SIG-M5 treated with dmso at 0.1 percent for 504 hours (cell line): ENCODE measurements at regions not wholly inside any gene's neighbourhood (a gene's known extent, or its start where the extent isn't known, plus 50 kb on each side); places are given as distances from the start of the nearest gene placed in this dataset.
"Not testable (repeated sequence)": the region's sequence is repeated elsewhere in the genome, so short reads cannot be mapped to it uniquely, and the experiment has no call there.

Source experiments
- DNase-seq: peaks from one replicate; lab custom pipeline; 2025; ENCODE audit not compliant: unreplicated experiment; lab: John Stamatoyannopoulos, UW

GRCh38 chr1:164087906-164088453 lies 471.0 kb upstream of the PBX1 start:
- no peak for DNase-seq

DNA sequence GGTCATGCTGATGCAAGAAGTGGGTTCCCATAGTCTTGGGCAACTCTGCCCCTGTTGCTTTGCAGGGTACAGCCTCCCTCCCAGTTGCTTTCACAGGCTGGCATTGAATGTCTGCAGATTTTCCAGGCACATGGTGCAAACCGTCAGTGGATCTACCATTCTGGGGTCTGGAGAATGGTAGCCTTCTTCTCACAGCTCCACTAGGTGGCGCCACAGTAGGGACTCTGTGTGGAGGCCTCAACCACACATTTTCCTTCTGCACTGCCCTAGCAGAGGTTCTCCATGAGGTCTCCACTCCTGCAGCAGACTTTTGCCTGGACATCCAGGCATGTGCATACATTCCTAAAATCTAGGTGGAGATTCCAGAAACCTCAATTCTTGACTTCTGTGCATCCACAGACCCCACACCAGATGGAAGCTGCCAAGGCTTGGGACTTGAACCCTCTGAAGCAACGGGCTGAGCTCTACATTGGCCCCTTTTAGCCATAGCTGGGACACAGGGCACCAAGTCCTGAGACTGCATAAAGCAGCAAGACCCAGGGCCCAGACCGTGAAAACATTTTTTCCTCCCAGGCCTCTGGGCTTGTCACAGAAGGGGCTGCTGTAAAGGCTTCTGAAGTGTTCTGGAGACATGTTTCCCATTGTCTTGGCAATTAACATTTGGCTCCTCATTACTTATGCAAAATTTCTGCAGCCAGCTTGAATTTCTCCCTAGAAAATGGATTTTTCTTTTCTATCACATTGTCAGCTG lies 466.2 kb upstream of the PBX1 start:
- no peak for DNase-seq

DNA sequence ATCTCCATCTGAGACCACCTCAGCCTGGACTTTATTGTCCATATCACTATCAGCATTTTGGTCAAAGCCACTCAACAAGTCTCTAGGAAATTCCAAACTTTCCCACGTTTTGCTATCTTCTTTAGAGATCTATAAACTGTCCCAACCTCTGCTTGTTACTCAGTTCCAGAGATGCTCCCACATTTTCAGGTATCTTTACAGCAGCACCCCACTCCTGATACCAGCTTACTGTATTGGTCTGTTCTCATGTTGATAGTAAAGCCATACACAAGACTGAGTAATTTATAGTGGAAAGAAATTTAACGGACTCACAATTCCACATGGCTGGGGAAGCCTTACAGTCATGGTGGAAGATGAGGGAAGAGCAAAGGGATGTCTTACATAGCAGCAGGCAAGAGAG lies 465.4 kb upstream of the PBX1 start:
- DNase-seq = no peak

DNA sequence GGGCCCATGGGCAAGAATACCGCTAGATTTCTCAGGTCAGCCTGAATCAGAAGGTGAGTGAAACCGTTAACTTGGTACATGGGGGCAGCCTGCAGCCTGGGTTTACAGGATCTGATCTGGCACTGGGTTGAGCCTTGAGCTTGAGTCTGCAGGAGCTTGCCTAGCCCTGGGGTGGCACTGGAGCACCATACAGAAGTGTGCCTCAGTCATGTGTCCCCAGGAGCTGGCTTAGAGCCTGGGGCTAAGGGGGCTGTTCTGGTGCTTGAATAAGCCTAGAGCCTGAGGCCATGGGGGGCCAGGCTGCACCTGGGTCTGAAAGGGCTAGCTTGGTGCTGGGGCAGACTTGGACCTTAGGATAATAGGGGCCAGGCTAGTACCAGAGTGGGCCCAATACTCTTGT lies 457.2 kb upstream of the PBX1 start:
- DNase-seq = no peak

GRCh38 chr1:164131949-164132348 lies 427.0 kb upstream of the PBX1 start:
- no peak for DNase-seq

DNA sequence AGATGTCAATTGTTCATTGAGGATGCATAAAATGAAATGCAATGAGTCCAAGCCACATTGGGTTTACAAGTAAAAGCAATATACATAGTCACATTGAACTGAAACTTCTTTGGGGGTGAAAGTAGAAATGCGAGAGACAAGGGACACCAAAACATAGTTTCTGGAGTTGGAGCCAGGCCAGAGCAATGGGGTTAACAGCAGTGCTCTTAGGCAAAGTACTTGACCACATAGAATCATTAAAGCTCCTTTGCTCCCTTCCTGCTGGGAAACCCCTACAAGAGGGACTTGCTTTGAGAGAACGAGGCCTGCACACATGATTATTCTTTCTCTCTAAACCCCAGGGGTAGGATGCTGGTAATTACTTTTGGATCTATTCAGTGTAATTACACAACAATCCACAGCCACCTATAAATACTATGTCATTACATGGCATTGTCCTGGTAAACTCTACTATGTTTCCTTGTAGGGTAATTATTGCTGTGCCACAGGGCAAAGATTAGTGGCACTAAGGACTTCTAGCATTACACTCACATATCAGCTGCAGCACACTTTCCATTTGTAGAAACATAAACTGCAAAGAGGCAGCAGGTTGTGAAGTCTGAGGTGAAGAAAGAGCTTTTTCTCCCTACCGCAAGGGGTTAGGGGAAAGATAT lies 421.6 kb upstream of the PBX1 start:
- no peak for DNase-seq

DNA sequence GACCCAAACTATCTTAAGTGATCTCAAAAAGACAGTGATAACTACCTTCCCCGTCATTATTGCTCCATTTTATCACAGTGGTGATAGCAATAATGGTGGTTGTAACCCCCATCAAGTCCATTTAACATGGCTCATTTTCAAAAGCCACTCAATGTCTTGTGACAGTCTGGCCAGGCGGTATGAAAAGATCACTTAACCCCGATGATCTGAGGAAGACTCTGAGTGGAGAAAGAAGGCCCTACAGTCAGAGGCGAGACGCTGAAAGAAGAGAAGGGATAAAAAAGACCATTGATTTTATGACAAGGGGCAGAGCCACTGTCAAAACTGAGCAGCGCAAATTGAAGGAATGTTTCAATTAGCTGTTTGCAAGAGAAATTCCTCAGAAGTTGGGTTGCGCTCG lies 417.2 kb upstream of the PBX1 start:
- DNase-seq = no peak

DNA sequence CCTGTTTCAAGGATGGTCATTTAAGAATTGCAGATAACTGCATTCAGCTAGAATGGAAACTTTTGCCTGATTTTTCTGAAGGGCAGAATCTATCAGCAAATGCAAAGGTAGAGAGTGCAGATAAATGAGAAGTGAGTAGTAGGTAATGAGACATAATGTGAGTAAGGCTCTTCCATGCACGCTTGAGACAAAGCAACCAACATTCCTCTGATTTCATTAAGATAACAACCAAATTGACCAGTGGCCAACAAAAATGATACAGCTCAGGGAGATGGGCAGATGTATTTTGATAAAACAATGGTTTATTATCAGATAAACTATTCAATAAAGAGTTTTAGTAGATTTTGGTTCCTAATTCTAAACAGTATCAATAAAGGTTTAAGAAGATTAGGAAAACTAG lies 404.4 kb upstream of the PBX1 start:
- DNase-seq = no peak

- DNase-seq = no peak
These were observed 403.6 kb upstream of the PBX1 start for GRCh38 chr1:164155347-164155746.

- no peak for DNase-seq
These were observed 395.6 kb upstream of the PBX1 start for GRCh38 chr1:164163289-164163849.

GRCh38 chr1:164165466-164165865 lies 393.5 kb upstream of the PBX1 start:
- no peak for DNase-seq

DNA sequence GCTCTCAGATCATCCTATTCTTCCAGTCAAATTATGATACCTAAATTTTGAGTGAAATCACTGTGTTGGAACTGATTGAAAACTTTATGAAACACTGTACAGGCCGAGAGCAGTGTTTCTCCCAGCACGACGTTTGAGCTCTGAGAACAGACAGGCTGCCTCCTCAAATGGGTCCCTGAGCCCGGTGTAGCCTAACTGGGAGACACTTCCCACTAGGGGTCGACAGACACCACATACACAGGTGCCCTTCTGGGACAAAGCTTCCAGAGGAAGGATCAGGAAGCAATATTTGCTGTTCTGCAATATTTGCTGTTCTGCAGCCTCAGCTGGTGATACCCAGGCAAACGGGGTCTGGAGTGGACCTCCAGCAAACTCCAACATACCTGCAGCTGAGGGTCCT lies 392.5 kb upstream of the PBX1 start:
- DNase-seq = not testable (repeated sequence)

GRCh38 chr1:164177118-164177517 lies 381.9 kb upstream of the PBX1 start:
- no peak for DNase-seq

- DNase-seq = no peak
These were observed 378.2 kb upstream of the PBX1 start for GRCh38 chr1:164180824-164181223.

DNA sequence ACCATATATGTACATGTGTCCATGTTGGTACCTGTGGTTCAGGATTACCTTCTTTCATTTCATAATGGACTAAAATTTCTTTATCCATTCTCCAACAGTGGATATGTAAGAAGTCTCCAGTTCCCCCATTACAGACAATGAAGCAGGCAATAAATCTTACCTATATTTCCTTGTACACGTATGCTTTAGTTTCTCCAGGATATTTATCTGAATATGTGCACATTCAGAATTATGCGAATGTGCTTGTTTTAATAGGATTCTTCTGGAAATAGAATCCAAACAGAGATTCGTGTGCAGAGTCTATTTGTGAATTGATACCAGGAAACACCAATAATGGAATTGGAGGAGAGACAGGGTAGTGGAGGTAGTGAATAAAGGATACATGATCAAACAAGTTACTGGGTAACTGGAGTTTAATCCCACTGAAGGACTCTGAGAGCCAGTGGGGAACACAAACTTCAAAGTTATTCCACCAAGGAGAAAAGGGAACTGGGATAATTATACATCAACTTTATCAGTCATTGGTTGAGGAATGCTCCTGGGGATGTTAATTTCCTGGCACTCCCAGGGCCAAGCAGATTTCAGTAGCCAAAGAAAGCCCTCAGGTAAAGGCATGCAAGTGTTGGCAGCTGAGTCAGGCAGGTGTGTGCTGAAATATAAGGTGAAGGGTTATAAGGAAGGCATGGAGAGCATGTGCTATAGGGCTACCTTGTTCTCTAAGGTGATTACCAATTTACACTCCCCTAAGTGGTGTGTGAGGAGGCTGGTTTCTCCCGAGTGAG lies 374.9 kb upstream of the PBX1 start:
- no peak for DNase-seq

- no peak for DNase-seq
These were observed 372.1 kb upstream of the PBX1 start for GRCh38 chr1:164186881-164187280.

DNA sequence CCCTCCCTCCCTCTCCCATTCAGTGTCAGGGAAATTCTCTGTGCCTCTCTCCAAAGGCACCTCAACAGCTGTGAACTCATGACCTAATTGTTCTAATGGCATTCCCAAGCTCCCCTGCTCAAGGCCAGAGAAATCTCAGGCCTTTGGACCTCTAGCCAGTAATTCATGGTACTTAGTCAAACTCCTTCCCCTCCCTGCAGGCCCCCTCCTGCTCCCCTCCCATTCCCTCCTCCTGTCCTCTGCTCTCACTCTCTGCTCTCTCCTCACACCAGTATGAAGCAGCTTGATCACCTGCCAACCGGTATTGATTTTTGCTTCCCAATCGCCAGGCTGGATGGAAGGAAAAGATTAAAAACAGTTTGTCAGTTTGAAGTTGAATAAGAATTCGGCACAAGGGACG lies 370.5 kb upstream of the PBX1 start:
- no peak for DNase-seq

GRCh38 chr1:164191191-164191590 lies 367.8 kb upstream of the PBX1 start:
- no peak for DNase-seq

DNA sequence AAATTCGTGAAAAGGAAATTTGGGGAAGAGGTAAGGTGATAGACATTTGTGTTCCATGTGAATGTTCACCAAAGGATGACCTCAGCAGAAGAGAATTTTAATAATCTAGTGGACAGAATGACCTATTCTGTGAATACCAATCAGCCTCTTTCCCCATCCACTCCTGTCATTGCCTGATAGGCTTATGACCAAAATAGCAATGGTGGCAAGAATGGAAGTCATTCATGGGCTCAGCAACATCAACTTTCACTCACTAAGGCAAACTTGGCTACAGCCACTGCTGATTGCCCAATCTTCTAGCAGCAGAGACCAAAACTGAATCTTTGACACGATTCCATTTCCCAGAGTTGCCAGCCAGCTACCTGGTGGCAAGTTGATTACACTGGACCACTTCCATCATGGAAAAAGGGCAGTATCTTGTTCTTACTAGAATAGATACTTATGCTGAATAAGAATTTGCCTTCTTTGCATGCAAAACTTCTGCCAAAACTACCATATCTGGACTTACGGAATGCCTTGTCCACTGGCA lies 348.7 kb upstream of the PBX1 start:
- DNase-seq = no peak

- DNase-seq = no peak
These were observed 335.6 kb upstream of the PBX1 start for GRCh38 chr1:164223378-164223777.

GRCh38 chr1:164225011-164225410 lies 334.0 kb upstream of the PBX1 start:
- no peak for DNase-seq
